KG1 (cell line): ENCODE measurements at regions not wholly inside any gene's neighbourhood (a gene's known extent, or its start where the extent isn't known, plus 50 kb on each side); places are given as distances from the start of the nearest gene placed in this dataset.

Experiments
- DNase-seq: peaks from one replicate; lab custom pipeline; 2025; lab: John Stamatoyannopoulos, UW

GRCh38 chr5:30846171-30846570, 347.3 kb upstream of the CDH6 start:
- no peak for DNase-seq

- DNase-seq, result no peak
These were observed 348.3 kb upstream of the CDH6 start for GRCh38 chr5:30845194-30845593.

- no peak for DNase-seq
These were observed 349.9 kb upstream of the CDH6 start for GRCh38 chr5:30843541-30843940.

- no peak for DNase-seq
These were observed 353.5 kb upstream of the CDH6 start for GRCh38 chr5:30839956-30840355.

- DNase-seq, result no peak
These were observed 354.5 kb upstream of the CDH6 start for GRCh38 chr5:30838936-30839496.

- DNase-seq, result no peak
These were observed 361.0 kb upstream of the CDH6 start for GRCh38 chr5:30832519-30832918.

GRCh38 chr5:30831605-30832004, 361.9 kb upstream of the CDH6 start:
- DNase-seq, result no peak

GRCh38 chr5:30831123-30831522, 362.4 kb upstream of the CDH6 start:
- DNase-seq, result no peak

- no peak for DNase-seq
These were observed 382.2 kb upstream of the CDH6 start for GRCh38 chr5:30811298-30811697.

- DNase-seq, result no peak
These were observed 383.6 kb upstream of the CDH6 start for GRCh38 chr5:30809933-30810332.

- no peak for DNase-seq
These were observed 384.5 kb upstream of the CDH6 start for GRCh38 chr5:30808996-30809395.

GRCh38 chr5:30804739-30805505, 388.6 kb upstream of the CDH6 start:
- no peak for DNase-seq

- DNase-seq, result no peak
These were observed 390.4 kb upstream of the CDH6 start for GRCh38 chr5:30802961-30803705.

- DNase-seq, result no peak
These were observed 411.8 kb upstream of the CDH6 start for GRCh38 chr5:30781643-30782042.

- DNase-seq, result no peak
These were observed 425.3 kb upstream of the CDH6 start for GRCh38 chr5:30768056-30768690.

GRCh38 chr5:30765706-30766105, 427.8 kb upstream of the CDH6 start:
- no peak for DNase-seq

GRCh38 chr5:30765227-30765626, 428.3 kb upstream of the CDH6 start:
- DNase-seq, result no peak

GRCh38 chr5:30764704-30765103, 428.8 kb upstream of the CDH6 start:
- no peak for DNase-seq

- DNase-seq, result no peak
These were observed 433.8 kb upstream of the CDH6 start for GRCh38 chr5:30759731-30760130.

- no peak for DNase-seq
These were observed 441.5 kb upstream of the CDH6 start for GRCh38 chr5:30752015-30752414.

- no peak for DNase-seq
These were observed 443.5 kb upstream of the CDH6 start for GRCh38 chr5:30749971-30750370.

GRCh38 chr5:30747412-30747811, 446.1 kb upstream of the CDH6 start:
- DNase-seq, result no peak

GRCh38 chr5:30736669-30737068, 456.8 kb upstream of the CDH6 start:
- DNase-seq, result no peak
